ENCODE measurements at regions not wholly inside any gene's neighbourhood (a gene's known extent, or its start where the extent isn't known, plus 50 kb on each side); places are given as distances from the start of the nearest gene placed in this dataset.

GRCh38 chr6:16069671-16070070 is 59.2 kb upstream of the MYLIP start:
- TF ChIP-seq, protein P1, sequence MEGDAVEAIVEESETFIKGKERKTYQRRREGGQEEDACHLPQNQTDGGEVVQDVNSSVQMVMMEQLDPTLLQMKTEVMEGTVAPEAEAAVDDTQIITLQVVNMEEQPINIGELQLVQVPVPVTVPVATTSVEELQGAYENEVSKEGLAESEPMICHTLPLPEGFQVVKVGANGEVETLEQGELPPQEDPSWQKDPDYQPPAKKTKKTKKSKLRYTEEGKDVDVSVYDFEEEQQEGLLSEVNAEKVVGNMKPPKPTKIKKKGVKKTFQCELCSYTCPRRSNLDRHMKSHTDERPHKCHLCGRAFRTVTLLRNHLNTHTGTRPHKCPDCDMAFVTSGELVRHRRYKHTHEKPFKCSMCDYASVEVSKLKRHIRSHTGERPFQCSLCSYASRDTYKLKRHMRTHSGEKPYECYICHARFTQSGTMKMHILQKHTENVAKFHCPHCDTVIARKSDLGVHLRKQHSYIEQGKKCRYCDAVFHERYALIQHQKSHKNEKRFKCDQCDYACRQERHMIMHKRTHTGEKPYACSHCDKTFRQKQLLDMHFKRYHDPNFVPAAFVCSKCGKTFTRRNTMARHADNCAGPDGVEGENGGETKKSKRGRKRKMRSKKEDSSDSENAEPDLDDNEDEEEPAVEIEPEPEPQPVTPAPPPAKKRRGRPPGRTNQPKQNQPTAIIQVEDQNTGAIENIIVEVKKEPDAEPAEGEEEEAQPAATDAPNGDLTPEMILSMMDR (IDR thresholded peaks at IDR 0.05), result no peak
- no peak for TF ChIP-seq POLR2A (IDR thresholded peaks at IDR 0.05)

All from body of pancreas (tissue), 4 donors.